ENCODE measurements at regions not wholly inside any gene's neighbourhood (a gene's known extent, or its start where the extent isn't known, plus 50 kb on each side); places are given as distances from the start of the nearest gene placed in this dataset.

DNA sequence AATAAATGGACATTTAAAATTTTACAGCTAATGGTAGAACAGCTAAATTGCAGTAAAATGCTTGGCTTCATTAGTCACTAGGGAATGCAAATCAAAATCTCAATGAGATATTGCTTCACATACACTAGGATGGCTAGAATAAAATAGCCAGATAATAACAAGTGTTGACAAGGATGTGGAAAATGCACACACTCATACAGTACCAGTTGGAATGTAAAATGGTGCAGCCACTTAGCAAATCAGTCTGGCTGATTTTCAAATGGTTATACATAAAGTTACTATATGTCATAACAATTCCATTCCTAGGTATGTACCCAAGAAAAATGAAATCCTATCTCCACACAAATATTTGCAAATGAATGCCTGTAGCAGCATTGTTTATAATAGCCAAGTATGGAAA is 452.1 kb downstream of the HDGFL1 start:
- no peak for TF ChIP-seq CTCF (IDR thresholded peaks at IDR 0.05; ENCODE audit: low read length, missing control alignments)
- DNase-seq (ENCODE audit: low read depth): no peak
- H3K4me3 ChIP-seq (replicated peaks; ENCODE audit: low read depth, low read length): no peak overlapping the region

DNA sequence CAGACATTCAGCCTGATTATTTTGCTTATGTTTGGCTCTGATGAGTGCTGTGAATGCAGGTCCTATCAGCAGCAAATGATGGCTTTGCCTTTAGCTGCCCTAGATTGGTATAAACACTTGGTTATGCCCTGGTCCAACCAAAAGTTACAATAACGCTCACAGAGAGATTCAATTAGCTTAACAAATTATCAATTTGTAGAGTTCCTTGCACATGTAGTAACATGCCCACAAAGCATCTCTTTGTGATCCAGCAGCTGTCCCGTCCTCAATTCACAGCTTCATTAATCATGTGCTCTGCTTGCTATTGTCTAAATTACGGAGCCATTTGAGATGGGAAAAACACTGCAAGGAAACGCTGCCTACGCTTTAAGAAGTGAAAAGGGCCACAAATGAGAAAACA is 457.9 kb downstream of the HDGFL1 start:
- no peak for TF ChIP-seq CTCF (IDR thresholded peaks at IDR 0.05; ENCODE audit: low read length, missing control alignments)
- DNase-seq (ENCODE audit: low read depth): no peak
- no peak overlapping the region for H3K4me3 ChIP-seq (replicated peaks; ENCODE audit: low read depth, low read length)

- no peak overlapping the region for H3K4me3 ChIP-seq (replicated peaks; ENCODE audit: low read depth, low read length)
- no peak for TF ChIP-seq CTCF (IDR thresholded peaks at IDR 0.05; ENCODE audit: low read length, missing control alignments)
- peak; percentile 8 for DNase-seq (ENCODE audit: low read depth)
Observed at GRCh38 chr6:23031986-23032385, 462.6 kb downstream of the HDGFL1 start.

- TF ChIP-seq CTCF (IDR thresholded peaks at IDR 0.05; ENCODE audit: low read length, missing control alignments): no peak
- DNase-seq (ENCODE audit: low read depth): no peak
- H3K4me3 ChIP-seq (replicated peaks; ENCODE audit: low read depth, low read length): no peak overlapping the region
Observed at GRCh38 chr6:23034926-23035325, 465.6 kb downstream of the HDGFL1 start.

DNA sequence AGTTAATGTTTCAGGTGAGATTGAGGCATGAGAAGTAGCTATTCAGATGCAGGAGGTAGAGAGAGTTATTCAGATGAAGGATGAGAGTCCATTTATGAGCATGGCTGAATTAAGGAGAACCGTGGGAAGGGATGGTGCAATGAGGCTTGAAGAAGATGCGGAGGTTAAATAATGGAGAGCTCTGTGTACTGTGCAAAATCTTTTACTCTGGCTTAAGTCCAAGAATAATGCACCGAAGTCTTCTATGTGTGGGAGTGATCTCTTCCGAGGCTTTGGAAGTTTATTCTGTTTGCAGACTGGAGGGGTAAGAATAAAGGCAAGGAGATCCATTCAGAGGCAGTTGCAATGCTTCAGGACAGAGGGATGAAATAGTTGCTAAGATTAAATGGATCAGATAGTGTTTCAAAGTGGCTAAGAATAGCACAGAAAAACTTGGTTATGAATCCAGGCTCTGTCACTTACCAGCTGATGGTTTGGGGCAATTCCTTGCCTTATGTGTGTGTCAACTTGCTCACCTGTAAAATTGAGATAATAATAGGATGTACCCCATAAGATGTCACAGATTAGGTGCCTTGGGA is 467.1 kb downstream of the HDGFL1 start:
- no peak overlapping the region for H3K4me3 ChIP-seq (replicated peaks; ENCODE audit: low read depth, low read length)
- peak; percentile 31 for DNase-seq (ENCODE audit: low read depth)
- no peak for TF ChIP-seq CTCF (IDR thresholded peaks at IDR 0.05; ENCODE audit: low read length, missing control alignments)

GRCh38 chr6:23040899-23041298 is 471.5 kb downstream of the HDGFL1 start:
- no peak for TF ChIP-seq CTCF (IDR thresholded peaks at IDR 0.05; ENCODE audit: low read length, missing control alignments)
- H3K4me3 ChIP-seq (replicated peaks; ENCODE audit: low read depth, low read length): no peak overlapping the region
- no peak for DNase-seq (ENCODE audit: low read depth)

GRCh38 chr6:23045280-23045679 is 475.9 kb downstream of the HDGFL1 start:
- H3K4me3 ChIP-seq (replicated peaks; ENCODE audit: low read depth, low read length): no peak overlapping the region
- DNase-seq (ENCODE audit: low read depth): no peak
- no peak for TF ChIP-seq CTCF (IDR thresholded peaks at IDR 0.05; ENCODE audit: low read length, missing control alignments)

Data from fibroblast of pulmonary artery (primary cell).